ENCODE measurements at regions not wholly inside any gene's neighbourhood (a gene's known extent, or its start where the extent isn't known, plus 50 kb on each side); places are given as distances from the start of the nearest gene placed in this dataset.

DNA sequence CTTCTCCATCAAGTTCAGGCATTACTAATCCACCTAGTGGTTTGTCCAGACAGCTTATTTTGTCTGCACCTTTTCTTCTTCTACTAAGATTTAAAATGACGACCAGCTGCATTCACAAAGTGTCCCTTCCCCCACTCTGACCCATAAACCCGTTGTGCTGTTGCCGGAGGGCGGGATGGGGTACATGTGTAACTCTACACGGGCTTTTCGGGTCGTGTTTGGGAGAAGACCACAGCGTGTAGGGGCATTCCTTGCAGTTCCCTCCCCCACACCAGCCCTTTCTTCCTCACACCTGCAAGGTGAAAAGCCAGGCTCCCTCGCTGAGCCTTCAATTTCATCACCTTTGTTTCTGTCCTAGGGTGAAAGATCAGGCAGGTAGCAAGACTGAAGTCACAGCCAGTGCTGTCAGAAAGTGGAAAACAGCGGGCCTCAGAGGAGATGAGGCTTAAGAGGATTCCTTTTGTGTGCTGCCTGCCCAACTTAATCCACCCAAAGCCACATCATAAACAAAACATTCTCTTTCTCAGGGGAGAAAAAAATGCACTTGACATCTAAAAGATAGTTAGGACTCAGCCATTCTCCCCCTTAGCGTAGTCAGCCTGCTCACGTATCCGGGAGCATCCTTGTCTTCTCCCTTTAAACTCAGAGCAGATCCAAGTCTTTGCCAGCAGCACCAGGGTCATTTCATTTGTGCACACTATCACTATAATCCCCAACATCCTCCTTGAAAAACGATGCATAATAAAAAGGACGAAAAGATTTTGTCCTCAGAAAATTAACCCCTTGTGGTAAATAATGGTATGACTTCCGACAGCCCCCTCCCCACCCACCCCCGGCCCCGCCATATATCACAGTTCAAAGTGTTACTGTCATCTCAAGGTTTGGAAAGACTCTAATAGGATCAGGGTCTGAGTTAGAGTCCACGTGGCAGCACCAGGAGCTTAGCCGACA, 599.0 kb downstream of the RAB28 start:
- FAIRE-seq = no peak
- CTCF ChIA-PET = no interaction called here
- WGBS (ENCODE audit: missing lambda C conversion rate) = 17% methylated on average over 20 of the region's 20 CpGs
- DNase-seq (ENCODE audit: low read depth in 1 of 2, low spot score in 1 of 2) = no peak
- H3K4me2 ChIP-seq = no peak overlapping the region
- ATAC-seq = no peak
- H3K4me3 ChIP-seq = no peak overlapping the region
- TF ChIP-seq ZFP36 (IDR thresholded peaks at IDR 0.05; ENCODE audit: borderline replicate concordance, partially characterized antibody) = no peak
- TF ChIP-seq KDM5A (IDR thresholded peaks at IDR 0.05) = no peak
- no peak for TF ChIP-seq GATA3 (IDR thresholded peaks at IDR 0.05; ENCODE audit: borderline replicate concordance)
- no peak for TF ChIP-seq EHF (CRISPR knock-in tag; IDR thresholded peaks at IDR 0.05)
- TF ChIP-seq, protein P1, sequence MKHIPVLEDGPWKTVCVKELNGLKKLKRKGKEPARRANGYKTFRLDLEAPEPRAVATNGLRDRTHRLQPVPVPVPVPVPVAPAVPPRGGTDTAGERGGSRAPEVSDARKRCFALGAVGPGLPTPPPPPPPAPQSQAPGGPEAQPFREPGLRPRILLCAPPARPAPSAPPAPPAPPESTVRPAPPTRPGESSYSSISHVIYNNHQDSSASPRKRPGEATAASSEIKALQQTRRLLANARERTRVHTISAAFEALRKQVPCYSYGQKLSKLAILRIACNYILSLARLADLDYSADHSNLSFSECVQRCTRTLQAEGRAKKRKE (CRISPR knock-in tag; IDR thresholded peaks at IDR 0.05; ENCODE audit: low read depth) = no peak
- no peak for TF ChIP-seq CHD4 (IDR thresholded peaks at IDR 0.05; ENCODE audit: borderline replicate concordance)
- no peak for TF ChIP-seq RCOR1 (IDR thresholded peaks at IDR 0.05; ENCODE audit: low read depth, low read length)
- TF ChIP-seq ESRRA (IDR thresholded peaks at IDR 0.05; ENCODE audit: borderline replicate concordance, low read length) = no peak
- no peak for TF ChIP-seq RAD21 (conservative IDR thresholded peaks at IDR 0.05 in 1 of 2, IDR thresholded peaks at IDR 0.05 in 1 of 2)
- TF ChIP-seq HOXB5 (CRISPR knock-in tag; IDR thresholded peaks at IDR 0.05) = no peak
- no peak for TF ChIP-seq CEBPB (IDR thresholded peaks at IDR 0.05)
- TF ChIP-seq RNF2 (IDR thresholded peaks at IDR 0.05; ENCODE audit: borderline replicate concordance, low read depth) = no peak
- TF ChIP-seq, protein P2, sequence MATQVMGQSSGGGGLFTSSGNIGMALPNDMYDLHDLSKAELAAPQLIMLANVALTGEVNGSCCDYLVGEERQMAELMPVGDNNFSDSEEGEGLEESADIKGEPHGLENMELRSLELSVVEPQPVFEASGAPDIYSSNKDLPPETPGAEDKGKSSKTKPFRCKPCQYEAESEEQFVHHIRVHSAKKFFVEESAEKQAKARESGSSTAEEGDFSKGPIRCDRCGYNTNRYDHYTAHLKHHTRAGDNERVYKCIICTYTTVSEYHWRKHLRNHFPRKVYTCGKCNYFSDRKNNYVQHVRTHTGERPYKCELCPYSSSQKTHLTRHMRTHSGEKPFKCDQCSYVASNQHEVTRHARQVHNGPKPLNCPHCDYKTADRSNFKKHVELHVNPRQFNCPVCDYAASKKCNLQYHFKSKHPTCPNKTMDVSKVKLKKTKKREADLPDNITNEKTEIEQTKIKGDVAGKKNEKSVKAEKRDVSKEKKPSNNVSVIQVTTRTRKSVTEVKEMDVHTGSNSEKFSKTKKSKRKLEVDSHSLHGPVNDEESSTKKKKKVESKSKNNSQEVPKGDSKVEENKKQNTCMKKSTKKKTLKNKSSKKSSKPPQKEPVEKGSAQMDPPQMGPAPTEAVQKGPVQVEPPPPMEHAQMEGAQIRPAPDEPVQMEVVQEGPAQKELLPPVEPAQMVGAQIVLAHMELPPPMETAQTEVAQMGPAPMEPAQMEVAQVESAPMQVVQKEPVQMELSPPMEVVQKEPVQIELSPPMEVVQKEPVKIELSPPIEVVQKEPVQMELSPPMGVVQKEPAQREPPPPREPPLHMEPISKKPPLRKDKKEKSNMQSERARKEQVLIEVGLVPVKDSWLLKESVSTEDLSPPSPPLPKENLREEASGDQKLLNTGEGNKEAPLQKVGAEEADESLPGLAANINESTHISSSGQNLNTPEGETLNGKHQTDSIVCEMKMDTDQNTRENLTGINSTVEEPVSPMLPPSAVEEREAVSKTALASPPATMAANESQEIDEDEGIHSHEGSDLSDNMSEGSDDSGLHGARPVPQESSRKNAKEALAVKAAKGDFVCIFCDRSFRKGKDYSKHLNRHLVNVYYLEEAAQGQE (IDR thresholded peaks at IDR 0.05) = no peak
- H3K4me1 ChIP-seq = no peaks in the 10 kb centered on the region
- POLR2A ChIA-PET = no interaction called here
- peaks cover 2% of the 10 kb centered on the region; the same call in 1 of the 3 replicates for H3K9me3 ChIP-seq
- H3K27ac ChIP-seq = no peak overlapping the region

DNA sequence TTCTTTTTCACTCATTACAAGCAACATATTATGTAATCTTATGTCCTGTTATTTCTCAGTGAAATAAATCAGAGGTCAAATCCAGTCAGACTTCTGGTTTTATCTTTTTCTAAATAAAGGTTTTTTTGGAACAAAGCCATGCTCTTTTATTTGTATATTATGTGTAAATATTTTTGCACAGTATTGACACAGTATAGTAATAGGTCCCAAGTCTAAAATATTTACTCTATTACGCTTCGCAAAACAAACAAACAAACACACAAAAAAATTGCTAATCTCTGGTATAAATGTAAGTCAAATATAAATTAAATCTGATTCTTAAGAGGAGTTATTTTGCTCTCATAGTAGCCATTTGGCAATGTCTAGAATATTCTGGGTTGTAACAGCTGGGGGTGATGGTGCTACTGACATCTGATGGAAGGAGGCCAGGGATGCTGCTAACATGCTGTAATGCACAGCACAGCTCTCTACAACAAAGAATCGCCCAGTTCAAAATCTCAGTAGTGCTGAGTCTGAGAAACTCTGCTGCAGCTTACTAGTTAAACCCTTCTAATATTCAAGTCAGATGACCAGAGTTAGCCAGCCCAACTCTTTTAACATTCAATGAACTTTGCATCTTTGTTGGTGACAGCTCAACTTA, 602.1 kb downstream of the RAB28 start:
- Histone ChIP-seq H3K4me3 (no peak overlapping the region), H3K9me3 (peaks cover 2% of the 10 kb centered on the region; the same call in 1 of the 3 replicates), H3K4me1 (no peaks in the 10 kb centered on the region), H3K4me2 (no peak overlapping the region), H3K27ac (no peak overlapping the region)
- FAIRE-seq (no peak), ATAC-seq (no peak), DNase-seq (ENCODE audit: low read depth in 1 of 2, low spot score in 1 of 2) (no peak)
- TF ChIP-seq NR3C1 (IDR thresholded peaks at IDR 0.05) (no peak), ZNF302 (CRISPR knock-in tag; IDR thresholded peaks at IDR 0.05) (no peak), CBX8 (IDR thresholded peaks at IDR 0.05) (no peak), EHF (CRISPR knock-in tag; IDR thresholded peaks at IDR 0.05) (no peak), MAZ (IDR thresholded peaks at IDR 0.05; ENCODE audit: borderline replicate concordance, low read depth, low read length) (no peak), EP300 (IDR thresholded peaks at IDR 0.05) (no peak)
- TF ChIP-seq, protein P3, sequence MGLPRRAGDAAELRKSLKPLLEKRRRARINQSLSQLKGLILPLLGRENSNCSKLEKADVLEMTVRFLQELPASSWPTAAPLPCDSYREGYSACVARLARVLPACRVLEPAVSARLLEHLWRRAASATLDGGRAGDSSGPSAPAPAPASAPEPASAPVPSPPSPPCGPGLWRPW (IDR thresholded peaks at IDR 0.05) = no peak
- 22% methylated on average over 3 of the region's 3 CpGs for WGBS (ENCODE audit: missing lambda C conversion rate)
- CTCF ChIA-PET = no interaction called here
- POLR2A ChIA-PET = no interaction called here
